ENCODE measurements at regions not wholly inside any gene's neighbourhood (a gene's known extent, or its start where the extent isn't known, plus 50 kb on each side); places are given as distances from the start of the nearest gene placed in this dataset.

GRCh38 chr3:40805456-40805855 lies 280.7 kb downstream of the ZNF621 start:
- TF ChIP-seq BHLHE40 (IDR thresholded peaks at IDR 0.05; ENCODE audit: borderline replicate concordance) (no peak), FOXK2 (IDR thresholded peaks at IDR 0.05) (no peak), SUZ12 (IDR thresholded peaks at IDR 0.05) (no peak), ZNF384 (IDR thresholded peaks at IDR 0.05) (no peak)
